ENCODE measurements at regions not wholly inside any gene's neighbourhood (a gene's known extent, or its start where the extent isn't known, plus 50 kb on each side); places are given as distances from the start of the nearest gene placed in this dataset.

DNA sequence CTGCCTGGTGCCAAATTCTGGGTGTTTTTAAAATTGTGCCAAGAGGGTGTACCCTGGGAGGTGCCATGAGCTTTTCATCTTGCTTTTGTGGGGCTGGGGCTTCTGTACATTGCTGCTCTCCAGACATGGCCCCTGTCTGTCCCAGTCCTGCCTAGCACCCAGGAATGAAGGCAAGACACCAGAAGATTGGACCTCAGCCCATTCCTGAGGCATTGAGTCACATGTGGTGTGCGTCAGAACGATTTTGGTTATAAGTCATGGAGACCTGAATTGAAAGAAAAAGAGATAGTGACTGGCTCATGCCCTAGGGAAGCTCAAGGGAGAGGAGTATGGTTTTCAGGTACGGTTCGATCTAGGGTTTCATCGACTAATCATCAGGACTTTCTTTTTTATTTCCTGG, 493.2 kb downstream of the TYW1 start:
- DNase-seq (ENCODE audit: low spot score) (no peak), ATAC-seq (no peak)
- Histone ChIP-seq H3K36me3 (ENCODE audit: insufficient read depth) (no peaks in the 10 kb centered on the region), H3K27ac (ENCODE audit: low read depth) (no peak overlapping the region), H2AFZ (no peak overlapping the region), H3K9me2 (ENCODE audit: insufficient read depth) (no peaks in the 10 kb centered on the region), H3K27me3 (ENCODE audit: insufficient read depth) (no peaks in the 10 kb centered on the region), H3K4me1 (ENCODE audit: insufficient read depth) (no peaks in the 10 kb centered on the region), H3K79me2 (replicated peaks; ENCODE audit: insufficient read depth) (no peaks in the 10 kb centered on the region), H3K4me2 (no peak overlapping the region), H4K20me1 (replicated peaks; ENCODE audit: insufficient read depth) (no peaks in the 10 kb centered on the region), H3F3A (replicated peaks; ENCODE audit: low read depth) (no peaks in the 10 kb centered on the region), H3K4me3 (no peak overlapping the region)
- no peak for TF ChIP-seq ZNF114 (CRISPR knock-in tag; IDR thresholded peaks at IDR 0.05)
- TF ChIP-seq CREB1 (CRISPR knock-in tag; IDR thresholded peaks at IDR 0.05; ENCODE audit: low read depth): no peak
- Mint-ChIP-seq H3K27me3 (ENCODE audit: insufficient read depth, low read depth, poor library complexity) (no peaks in the 10 kb centered on the region), H3K4me1 (no peaks in the 10 kb centered on the region), H3K36me3 (ENCODE audit: low read depth) (peaks cover 48% of the 10 kb centered on the region), H3K4me3 (no peak overlapping the region), H3K27ac (no peak overlapping the region), H3K9me3 (peaks cover 99% of the 10 kb centered on the region)

DNA sequence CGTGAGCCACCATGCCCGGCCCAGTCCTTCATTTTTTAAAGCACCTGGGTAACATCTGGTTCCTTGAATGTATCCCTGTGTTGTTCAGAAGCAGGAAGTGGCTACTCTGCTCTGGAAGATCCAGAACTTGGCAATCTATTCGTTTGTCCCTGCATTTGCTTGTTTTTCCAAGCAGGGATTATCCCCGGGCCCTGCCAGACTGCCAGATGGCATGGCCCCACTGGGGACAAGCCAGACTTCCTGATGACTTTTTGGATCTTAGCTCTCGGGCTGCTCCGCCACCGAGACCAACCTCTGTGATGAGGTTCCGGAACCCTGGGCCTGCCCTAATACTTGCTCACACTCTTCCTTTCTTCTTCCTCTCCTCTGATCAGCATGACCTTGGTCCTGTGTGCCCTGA, 496.7 kb downstream of the TYW1 start:
- Histone ChIP-seq H3K36me3 (ENCODE audit: insufficient read depth) (no peaks in the 10 kb centered on the region), H3K4me2 (no peak overlapping the region), H3K27me3 (ENCODE audit: insufficient read depth) (no peaks in the 10 kb centered on the region), H2AFZ (no peak overlapping the region), H3K4me3 (no peak overlapping the region), H3K4me1 (ENCODE audit: insufficient read depth) (no peaks in the 10 kb centered on the region), H3K79me2 (replicated peaks; ENCODE audit: insufficient read depth) (no peaks in the 10 kb centered on the region), H3F3A (replicated peaks; ENCODE audit: low read depth) (no peaks in the 10 kb centered on the region), H3K27ac (ENCODE audit: low read depth) (no peak overlapping the region), H3K9me2 (ENCODE audit: insufficient read depth) (no peaks in the 10 kb centered on the region), H4K20me1 (replicated peaks; ENCODE audit: insufficient read depth) (no peaks in the 10 kb centered on the region)
- no peak for DNase-seq (ENCODE audit: low spot score)
- no peaks in the 10 kb centered on the region for H3K4me1 Mint-ChIP-seq
- peaks cover 63% of the 10 kb centered on the region for H3K36me3 Mint-ChIP-seq (ENCODE audit: low read depth)
- no peak for TF ChIP-seq NANOG (IDR thresholded peaks at IDR 0.05; ENCODE audit: borderline replicate concordance)
- TF ChIP-seq CTCF (conservative IDR thresholded peaks at IDR 0.05; ENCODE audit: low read depth in 2 of 2): no peak
- ATAC-seq: no peak
- no peak overlapping the region for H3K4me3 Mint-ChIP-seq
- H3K9me3 Mint-ChIP-seq: peaks cover 97% of the 10 kb centered on the region
- H3K27ac Mint-ChIP-seq: no peak overlapping the region
- H3K27me3 Mint-ChIP-seq (ENCODE audit: insufficient read depth, low read depth, poor library complexity): no peaks in the 10 kb centered on the region

- no peaks in the 10 kb centered on the region for H3K9me2 ChIP-seq (ENCODE audit: insufficient read depth)
- peaks cover 95% of the 10 kb centered on the region for H3K9me3 Mint-ChIP-seq
- no peaks in the 10 kb centered on the region for H3K27me3 Mint-ChIP-seq (ENCODE audit: insufficient read depth, low read depth, poor library complexity)
- no peaks in the 10 kb centered on the region for H3K4me1 Mint-ChIP-seq
- ATAC-seq (no peak), DNase-seq (ENCODE audit: low spot score) (no peak)
- H3F3A ChIP-seq (replicated peaks; ENCODE audit: low read depth): no peaks in the 10 kb centered on the region
- H3K27me3 ChIP-seq (ENCODE audit: insufficient read depth): no peaks in the 10 kb centered on the region
- H3K4me1 ChIP-seq (ENCODE audit: insufficient read depth): no peaks in the 10 kb centered on the region
- no peak overlapping the region for H3K27ac ChIP-seq (ENCODE audit: low read depth)
- H4K20me1 ChIP-seq (replicated peaks; ENCODE audit: insufficient read depth): no peaks in the 10 kb centered on the region
- no peak overlapping the region for H3K4me2 ChIP-seq
- peaks cover 7% of the 10 kb centered on the region; the same call in 1 of the 2 replicates for H3K36me3 ChIP-seq (ENCODE audit: insufficient read depth)
- H2AFZ ChIP-seq: no peak overlapping the region
- no peak overlapping the region for H3K27ac Mint-ChIP-seq
- H3K4me3 ChIP-seq: no peak overlapping the region
- H3K79me2 ChIP-seq (replicated peaks; ENCODE audit: insufficient read depth): no peaks in the 10 kb centered on the region
- no peak overlapping the region for H3K4me3 Mint-ChIP-seq
- peaks cover 56% of the 10 kb centered on the region for H3K36me3 Mint-ChIP-seq (ENCODE audit: low read depth)
- no peak for TF ChIP-seq ZNF114 (CRISPR knock-in tag; IDR thresholded peaks at IDR 0.05)
- TF ChIP-seq, protein P1, sequence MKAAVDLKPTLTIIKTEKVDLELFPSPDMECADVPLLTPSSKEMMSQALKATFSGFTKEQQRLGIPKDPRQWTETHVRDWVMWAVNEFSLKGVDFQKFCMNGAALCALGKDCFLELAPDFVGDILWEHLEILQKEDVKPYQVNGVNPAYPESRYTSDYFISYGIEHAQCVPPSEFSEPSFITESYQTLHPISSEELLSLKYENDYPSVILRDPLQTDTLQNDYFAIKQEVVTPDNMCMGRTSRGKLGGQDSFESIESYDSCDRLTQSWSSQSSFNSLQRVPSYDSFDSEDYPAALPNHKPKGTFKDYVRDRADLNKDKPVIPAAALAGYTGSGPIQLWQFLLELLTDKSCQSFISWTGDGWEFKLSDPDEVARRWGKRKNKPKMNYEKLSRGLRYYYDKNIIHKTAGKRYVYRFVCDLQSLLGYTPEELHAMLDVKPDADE (IDR thresholded peaks at IDR 0.05): no peak
- TF ChIP-seq, protein P2, sequence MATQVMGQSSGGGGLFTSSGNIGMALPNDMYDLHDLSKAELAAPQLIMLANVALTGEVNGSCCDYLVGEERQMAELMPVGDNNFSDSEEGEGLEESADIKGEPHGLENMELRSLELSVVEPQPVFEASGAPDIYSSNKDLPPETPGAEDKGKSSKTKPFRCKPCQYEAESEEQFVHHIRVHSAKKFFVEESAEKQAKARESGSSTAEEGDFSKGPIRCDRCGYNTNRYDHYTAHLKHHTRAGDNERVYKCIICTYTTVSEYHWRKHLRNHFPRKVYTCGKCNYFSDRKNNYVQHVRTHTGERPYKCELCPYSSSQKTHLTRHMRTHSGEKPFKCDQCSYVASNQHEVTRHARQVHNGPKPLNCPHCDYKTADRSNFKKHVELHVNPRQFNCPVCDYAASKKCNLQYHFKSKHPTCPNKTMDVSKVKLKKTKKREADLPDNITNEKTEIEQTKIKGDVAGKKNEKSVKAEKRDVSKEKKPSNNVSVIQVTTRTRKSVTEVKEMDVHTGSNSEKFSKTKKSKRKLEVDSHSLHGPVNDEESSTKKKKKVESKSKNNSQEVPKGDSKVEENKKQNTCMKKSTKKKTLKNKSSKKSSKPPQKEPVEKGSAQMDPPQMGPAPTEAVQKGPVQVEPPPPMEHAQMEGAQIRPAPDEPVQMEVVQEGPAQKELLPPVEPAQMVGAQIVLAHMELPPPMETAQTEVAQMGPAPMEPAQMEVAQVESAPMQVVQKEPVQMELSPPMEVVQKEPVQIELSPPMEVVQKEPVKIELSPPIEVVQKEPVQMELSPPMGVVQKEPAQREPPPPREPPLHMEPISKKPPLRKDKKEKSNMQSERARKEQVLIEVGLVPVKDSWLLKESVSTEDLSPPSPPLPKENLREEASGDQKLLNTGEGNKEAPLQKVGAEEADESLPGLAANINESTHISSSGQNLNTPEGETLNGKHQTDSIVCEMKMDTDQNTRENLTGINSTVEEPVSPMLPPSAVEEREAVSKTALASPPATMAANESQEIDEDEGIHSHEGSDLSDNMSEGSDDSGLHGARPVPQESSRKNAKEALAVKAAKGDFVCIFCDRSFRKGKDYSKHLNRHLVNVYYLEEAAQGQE (IDR thresholded peaks at IDR 0.05; ENCODE audit: unreplicated experiment): no peak
- TF ChIP-seq ZNF331 (CRISPR knock-in tag; IDR thresholded peaks at IDR 0.05; ENCODE audit: low read depth): no peak
- no peak for TF ChIP-seq NANOG (IDR thresholded peaks at IDR 0.05; ENCODE audit: borderline replicate concordance)
- TF ChIP-seq CREB1 (CRISPR knock-in tag; IDR thresholded peaks at IDR 0.05; ENCODE audit: low read depth): no peak
- no peak for TF ChIP-seq EZH2 (IDR thresholded peaks at IDR 0.05; ENCODE audit: low read depth, unreplicated experiment)
- TF ChIP-seq JUNB (IDR thresholded peaks at IDR 0.05; ENCODE audit: unreplicated experiment): no peak
- no peak for TF ChIP-seq POLR2AphosphoS5 (IDR thresholded peaks at IDR 0.05; ENCODE audit: low read depth)
Observed at GRCh38 chr7:67496589-67496988, 500.0 kb downstream of the TYW1 start.
